K562 (cell line): ENCODE measurements at regions not wholly inside any gene's neighbourhood (a gene's known extent, or its start where the extent isn't known, plus 50 kb on each side); places are given as distances from the start of the nearest gene placed in this dataset.

Source experiments
- ATAC-seq: fragments of 200-7000 bp; cut with Tn5 transposase; 3 replicates; pipeline ENCODE4 v1.9.1; 2020; ENCODE audit warnings: moderate library complexity
- BruUV-seq: library from RNA; stranded (reverse); fragments of 400-500 nt; replicated peaks from 2 replicates; lab custom pipeline; 2021; lab: Mats Ljungman, UMichigan
- CTCF ChIA-PET: fragments of 300-600 bp; formaldehyde crosslinking; extraction: SDS; loops from one replicate; lab custom pipeline; 2021; ENCODE audit warnings: low intra/inter-chr PET ratio; lab: Yijun Ruan, JAX
- POLR2A ChIA-PET: fragments of 300-600, 350-650 bp; sonication (Branson Sonifier 250); formaldehyde crosslinking; extraction: SDS; loops from one replicate; lab custom pipeline; 2021; ENCODE audit warnings: antibody characterized with exemption, inconsistent platforms; lab: Yijun Ruan, JAX
- DNase-seq, 4 experiments: peaks; one replicate each; pipeline versions ENCODE4 v3.0.0 to v3.0.0-alpha.2; 2011 to 2018; ENCODE audit warnings: low spot score in 3 of 4, mixed read lengths in 3 of 4; ENCODE audit errors: extremely low read depth in 1 of 4
- FAIRE-seq: peaks from 2 replicates; lab custom pipeline; 2011; peaks lifted over from hg19 to GRCh38; lab: Jason Lieb, UNC
- H2AFZ ChIP-seq: 2 replicates; pipeline ENCODE4 v1.6.0; 2011; ENCODE audit warnings: low read depth, low read length, control low read depth, inconsistent platforms
- H3K27ac ChIP-seq: fragments of 200-600 bp; 3 replicates; pipeline ENCODE4 v1.8.0; 2011; ENCODE audit warnings: low read depth, mild to moderate bottlenecking, control low read depth, inconsistent platforms, low read length, moderate library complexity, mixed read lengths; ENCODE audit errors: extremely low read depth
- H3K27me3 ChIP-seq, 2 experiments: fragments of 300-600 bp in 1 of 2; 2 replicates in 1 of 2; 3 replicates in 1 of 2; pipeline versions ENCODE4 v1.6.0 to v1.8.0; 2011; ENCODE audit warnings: inconsistent platforms in 2 of 2, low read length in 2 of 2, mild to moderate bottlenecking in 1 of 2, mixed read lengths in 1 of 2, moderate library complexity in 1 of 2; ENCODE audit not compliant: control insufficient read depth in 2 of 2, insufficient read depth in 2 of 2
- H3K36me3 ChIP-seq: fragments of 300-600 bp; 3 replicates; pipeline ENCODE4 v1.8.0; 2011; ENCODE audit warnings: mild to moderate bottlenecking, low read length, inconsistent platforms; ENCODE audit not compliant: control insufficient read depth, insufficient read depth
- H3K4me1 ChIP-seq, 2 experiments: fragments of 200-600 bp in 1 of 2; replicated peaks in 1 of 2; 2 replicates in 1 of 2; 3 replicates in 1 of 2; pipeline versions ENCODE4 v1.5.1 to v1.8.0; 2011; ENCODE audit warnings: inconsistent platforms in 2 of 2, low read length in 2 of 2, mild to moderate bottlenecking in 1 of 2, mixed read lengths in 1 of 2, moderate library complexity in 1 of 2; ENCODE audit not compliant: control insufficient read depth in 2 of 2, insufficient read depth in 2 of 2
- H3K4me2 ChIP-seq: 2 replicates; pipeline ENCODE4 v1.6.1; 2011; ENCODE audit warnings: low read length, control low read depth, inconsistent platforms, mixed read lengths; ENCODE audit not compliant: insufficient read depth
- H3K4me3 ChIP-seq: fragments of 200-600 bp; sonication (generic), shearing (Covaris generic); 2 replicates; pipeline ENCODE4 v1.5.1; 2016; ENCODE audit warnings: control low read depth, inconsistent platforms
- H3K79me2 ChIP-seq: fragments of 200-600 bp; 3 replicates; pipeline ENCODE4 v1.8.0; 2011; ENCODE audit warnings: low read length, inconsistent platforms; ENCODE audit not compliant: control insufficient read depth, insufficient read depth
- H3K9ac ChIP-seq, 2 experiments: 2 replicates each; pipeline versions ENCODE4 v1.6.0 to v1.6.1; 2011; ENCODE audit warnings: low read depth in 2 of 2, low read length in 2 of 2, control low read depth in 1 of 2, inconsistent platforms in 1 of 2, mild to moderate bottlenecking in 1 of 2, mixed read lengths in 1 of 2; ENCODE audit not compliant: insufficient read depth in 1 of 2
- H3K9me1 ChIP-seq: one replicate; pipeline ENCODE4 v1.6.0; 2011; ENCODE audit warnings: inconsistent platforms, mild to moderate bottlenecking, low read length, moderate library complexity; ENCODE audit not compliant: control insufficient read depth, insufficient read depth
- H3K9me3 ChIP-seq: replicated peaks from 2 replicates; pipeline ENCODE4 v1.5.1; 2011; ENCODE audit warnings: low read depth, low read length, inconsistent platforms; ENCODE audit not compliant: control insufficient read depth, insufficient read depth
- H4K20me1 ChIP-seq: replicated peaks from 2 replicates; pipeline ENCODE4 v1.6.1; 2011; ENCODE audit warnings: low read length, inconsistent platforms, mixed read lengths; ENCODE audit not compliant: control insufficient read depth, insufficient read depth
- GTF2E2 ChIP-seq: fragments of 200-800 bp; sonication (Bioruptor generic); IDR thresholded peaks from 2 replicates; pipeline ENCODE4 v1.6.1; 2016; ENCODE audit warnings: missing genetic modification characterization, missing compliant biosample characterization
- POLR2AphosphoS2 ChIP-seq: IDR thresholded peaks from 2 replicates; pipeline ENCODE4 v1.6.1; 2012; ENCODE audit warnings: low read length, improper control_type of control experiment
- SAFB ChIP-seq: fragments of 200-400 bp; formaldehyde crosslinking; IDR thresholded peaks from 2 replicates; pipeline ENCODE4 v1.6.1; 2017; ENCODE audit warnings: low read depth, low read length, borderline replicate concordance
- SNIP1 ChIP-seq: fragments of 450-650 bp; IDR thresholded peaks from 2 replicates; pipeline ENCODE4 v1.7.1; 2017; ENCODE audit warnings: low read depth, mild to moderate bottlenecking
- STAT5A ChIP-seq: IDR thresholded peaks from 2 replicates; pipeline ENCODE4 v1.6.1; 2012; ENCODE audit warnings: low read length, inconsistent platforms, borderline replicate concordance
- ZNF24 ChIP-seq: fragments of 450-650 bp; IDR thresholded peaks from 2 replicates; pipeline ENCODE4 v1.6.1; 2016
- ZNF311 ChIP-seq: fragments of 250-450 bp; sonication (Bioruptor Pico); IDR thresholded peaks from 2 replicates; pipeline ENCODE4 v1.4.0; 2020; ENCODE audit warnings: mild to moderate bottlenecking, moderate library complexity
- ZNF354B ChIP-seq: fragments of 250-450 bp; sonication (Bioruptor Pico); IDR thresholded peaks from 2 replicates; pipeline ENCODE4 v1.4.0; 2020
- ZNF695 ChIP-seq: fragments of 450-650 bp; formaldehyde crosslinking; IDR thresholded peaks from 2 replicates; pipeline ENCODE4 v1.4.0; 2020; ENCODE audit warnings: mild to moderate bottlenecking, moderate library complexity
- in situ Hi-C: fragments of 300-500 bp; cut with MboI; formaldehyde crosslinking; loops from 4 replicates; pipeline ENCODE4 v1.15.0; 2018; ENCODE audit warnings: inconsistent platforms, mixed read lengths
- intact Hi-C: fragments of 100-400 bp; cut with micrococcal nuclease; formaldehyde crosslinking; loops from 2 replicates; pipeline ENCODE4 v1.14.2; 2022
- TF ChIP-seq, protein P1 (sequence below), 2 experiments: fragments of 450-650 bp in 1 of 2; sonication (generic) in 1 of 2; formaldehyde crosslinking in 1 of 2; IDR thresholded peaks in 1 of 2; conservative IDR thresholded peaks in 1 of 2; 2 replicates each; pipeline versions ENCODE4 v1.6.1 to v1.8.1; 2016 to 2023; ENCODE audit warnings: mild to moderate bottlenecking in 2 of 2, moderate library complexity in 2 of 2, inconsistent platforms in 1 of 2, missing genetic modification reagents in 1 of 2

DNA sequence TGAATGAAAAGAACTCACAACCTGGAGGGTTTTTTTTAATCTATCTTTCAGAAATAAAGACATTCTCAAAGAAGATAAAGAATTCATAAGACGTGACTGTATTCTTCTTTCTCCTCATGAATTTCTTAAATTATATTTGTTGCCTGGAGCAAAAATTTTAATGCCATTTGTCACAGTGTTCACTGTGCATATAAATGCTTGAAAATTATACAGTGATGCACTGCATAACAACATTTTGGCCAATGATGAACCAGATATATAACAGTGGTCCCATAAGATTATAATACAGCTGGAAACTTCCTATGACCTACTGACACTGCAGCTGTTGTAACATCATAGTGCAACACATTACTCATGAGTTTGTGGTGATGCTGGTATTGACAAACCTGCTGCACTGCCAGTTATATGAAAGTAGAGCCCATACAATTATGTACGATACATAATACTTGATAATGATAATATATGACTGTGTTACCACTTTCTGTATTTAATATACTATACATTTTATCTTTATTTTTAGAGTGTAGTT, 67.3 kb downstream of the P2RY1 start (continued):
- TF ChIP-seq STAT5A (no peak), SNIP1 (no peak), ZNF311 (no peak), ZNF354B (no peak)
- TF ChIP-seq, all 486 proteins: peak for 0

DNA sequence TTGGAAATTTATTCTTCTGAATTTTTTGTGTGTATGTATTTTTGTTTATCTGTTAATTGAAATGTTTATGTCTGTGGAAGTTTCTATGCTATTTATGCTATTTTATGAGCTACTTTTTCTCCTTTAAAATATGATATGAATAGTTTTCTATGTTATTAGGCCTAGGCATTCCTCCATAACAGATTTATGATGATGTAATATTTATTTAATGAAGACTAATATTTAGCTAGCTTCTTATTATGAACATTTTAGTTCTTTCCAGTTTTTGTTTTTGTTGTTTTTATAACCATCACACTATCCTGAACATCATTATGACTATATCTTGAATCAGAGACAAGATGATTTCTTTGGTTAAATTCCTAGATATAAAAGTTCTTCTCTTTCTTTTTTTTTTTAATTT, 70.7 kb downstream of the P2RY1 start:
- no peak for DNase-seq
- Histone ChIP-seq H3K27ac (no peak overlapping the region), H3K4me3 (no peak overlapping the region), H3K79me2 (no peaks in the 10 kb centered on the region), H2AFZ (no peak overlapping the region), H4K20me1 (no peaks in the 10 kb centered on the region), H3K4me2 (no peak overlapping the region)
- intact Hi-C loops, result no loop called here
- CTCF ChIA-PET, result no interaction called here
- POLR2A ChIA-PET, result no interaction called here
- TF ChIP-seq ZNF24 (no peak), POLR2AphosphoS2 (no peak), GTF2E2 (tag) (no peak), SAFB (no peak), ZNF695 (CRISPR knock-in tag) (no peak)
- TF ChIP-seq, protein P1, sequence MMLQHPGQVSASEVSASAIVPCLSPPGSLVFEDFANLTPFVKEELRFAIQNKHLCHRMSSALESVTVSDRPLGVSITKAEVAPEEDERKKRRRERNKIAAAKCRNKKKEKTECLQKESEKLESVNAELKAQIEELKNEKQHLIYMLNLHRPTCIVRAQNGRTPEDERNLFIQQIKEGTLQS (IDR thresholded peaks at IDR 0.05), result peak; percentile 60; the same call in 1 of the 2 replicates
- TF ChIP-seq, protein P1 (CRISPR knock-in tag; conservative IDR thresholded peaks at IDR 0.05), result no peak
- TF ChIP-seq, all 486 proteins: peak for 1
- no peak for ATAC-seq
- BruUV-seq, result no TSS peak
- H3K4me1 ChIP-seq, result peaks cover 0 to 5% of the 10 kb centered on the region in 2 experiments; a peak in 1 of 5 replicates
- H3K27me3 ChIP-seq, result no peaks in the 10 kb centered on the region
- no peak overlapping the region for H3K9ac ChIP-seq
- H3K9me3 ChIP-seq, result no peaks in the 10 kb centered on the region
- H3K9me1 ChIP-seq, result no peaks in the 10 kb centered on the region
- in situ Hi-C loops, result no loop called here
- no peak for FAIRE-seq
- no peaks in the 10 kb centered on the region for H3K36me3 ChIP-seq
